Activated CD4-positive, alpha-beta T cell treated with anti-CD3 and anti-CD28 coated beads for 4 hours (primary cell): ENCODE measurements at regions not wholly inside any gene's neighbourhood (a gene's known extent, or its start where the extent isn't known, plus 50 kb on each side); places are given as distances from the start of the nearest gene placed in this dataset.
"Not testable (repeated sequence)": the region's sequence is repeated elsewhere in the genome, so short reads cannot be mapped to it uniquely, and the experiment has no call there.

Source experiments
- DNase-seq, 2 donors: peaks; one replicate each; pipeline ENCODE4 v3.0.0-alpha.2; 2020

DNA sequence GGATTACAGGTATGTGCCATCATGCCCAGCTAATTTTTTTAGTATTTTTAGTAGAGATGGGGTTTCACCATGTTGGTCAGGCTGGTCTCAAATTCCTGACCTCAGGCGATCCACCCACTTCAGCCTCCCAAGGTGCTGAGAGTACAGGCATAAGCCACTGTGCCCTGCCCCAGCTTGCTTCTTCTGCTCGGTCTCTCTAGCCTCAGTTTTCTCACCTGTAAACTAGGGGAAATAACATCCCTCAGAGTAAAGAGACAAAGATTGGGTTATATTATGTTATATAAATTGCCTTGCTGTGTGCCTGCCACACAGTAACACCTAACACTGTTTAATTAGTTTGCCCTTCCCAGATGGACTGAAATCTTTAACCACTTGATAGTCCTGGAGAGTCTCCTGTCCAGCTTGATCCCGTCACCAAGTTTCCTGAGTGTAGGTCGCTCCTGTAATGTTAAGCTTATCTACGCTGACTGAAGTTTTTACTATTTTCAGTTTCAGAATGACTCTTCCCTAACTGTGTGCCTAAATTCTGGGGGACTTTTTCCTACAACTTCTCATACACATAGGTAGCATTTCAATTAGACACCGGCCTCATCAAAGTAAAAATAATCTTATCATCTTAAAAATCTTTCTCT, 412.7 kb upstream of the TENM3 start:
- no peak for DNase-seq

DNA sequence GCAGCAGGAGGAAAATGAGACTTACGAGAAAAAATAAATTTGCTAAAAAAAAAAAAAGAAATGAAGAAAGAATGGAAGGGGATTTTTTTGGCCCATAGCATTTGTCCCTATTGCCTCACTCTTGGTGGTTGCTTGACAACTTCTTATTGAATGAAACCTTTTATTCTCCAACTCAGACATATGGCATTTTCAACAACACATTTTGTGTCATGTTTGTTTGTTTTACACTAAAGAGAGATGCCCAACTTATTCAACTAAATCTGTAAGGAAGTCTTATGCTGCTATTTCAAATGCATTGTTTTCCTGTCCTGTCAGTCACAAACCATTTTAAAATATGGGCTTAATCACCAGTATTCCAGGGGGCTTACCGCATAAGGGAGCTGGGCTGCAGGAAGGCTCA, 409.1 kb upstream of the TENM3 start:
- no peak for DNase-seq

GRCh38 chr4:181835348-181835747, 407.9 kb upstream of the TENM3 start:
- no peak for DNase-seq

DNA sequence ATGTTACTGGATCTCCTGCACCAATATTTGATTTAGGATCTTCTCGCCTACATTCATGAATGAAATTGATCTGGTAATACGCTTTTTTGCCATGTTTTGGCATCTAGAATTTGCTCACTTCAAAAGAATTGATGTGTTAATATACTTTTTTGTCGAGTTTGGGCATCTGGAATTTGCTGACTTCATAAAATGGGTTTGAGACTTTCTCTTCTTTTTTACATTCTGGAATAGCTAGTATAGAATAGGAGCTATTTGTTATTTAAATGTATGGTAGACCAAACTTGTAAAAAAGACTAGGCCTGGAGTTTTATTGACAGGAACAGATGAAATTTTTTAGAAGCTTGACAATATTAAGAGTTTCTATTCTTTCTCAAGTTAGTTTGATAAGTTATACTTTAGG, 404.9 kb upstream of the TENM3 start:
- no peak for DNase-seq

DNA sequence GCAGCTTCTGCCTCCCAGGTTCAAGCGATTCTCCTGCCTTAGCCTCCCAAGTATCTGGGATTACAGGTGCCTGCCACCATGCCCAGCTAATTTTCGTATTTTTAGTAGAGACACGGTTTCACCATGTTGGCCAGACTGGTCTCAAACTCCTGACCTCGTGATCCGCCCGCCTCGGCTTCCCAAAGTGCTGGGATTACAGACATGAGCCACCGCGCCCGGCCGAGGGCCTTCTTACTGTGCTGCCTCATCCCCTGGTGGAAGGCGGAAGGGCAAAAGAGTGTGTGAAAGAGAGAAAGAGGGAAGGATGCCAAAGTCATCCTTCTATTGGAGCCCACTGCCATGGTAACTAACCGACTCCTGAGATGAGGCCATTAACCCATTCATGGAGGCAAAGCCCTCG, 399.4 kb upstream of the TENM3 start:
- not testable (repeated sequence) for DNase-seq

DNA sequence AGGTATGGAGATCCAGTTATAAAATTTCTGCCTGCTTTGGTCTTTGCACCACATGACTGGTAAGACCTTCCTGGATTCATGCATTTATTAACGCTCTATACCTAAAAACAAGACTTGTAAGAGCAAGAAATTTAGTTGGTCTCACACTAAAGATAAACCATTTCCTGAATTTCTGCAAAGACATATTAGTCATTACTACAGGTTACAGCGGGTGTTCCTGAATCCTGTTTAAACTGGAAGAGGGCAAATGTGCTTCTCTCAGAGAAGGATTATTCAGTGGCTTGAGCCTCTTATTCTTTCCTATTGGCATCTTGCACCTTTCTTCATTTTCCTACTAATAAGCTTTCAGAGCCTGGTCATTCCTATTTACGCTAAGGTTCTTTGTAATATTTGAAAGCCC, 397.6 kb upstream of the TENM3 start:
- no peak for DNase-seq

DNA sequence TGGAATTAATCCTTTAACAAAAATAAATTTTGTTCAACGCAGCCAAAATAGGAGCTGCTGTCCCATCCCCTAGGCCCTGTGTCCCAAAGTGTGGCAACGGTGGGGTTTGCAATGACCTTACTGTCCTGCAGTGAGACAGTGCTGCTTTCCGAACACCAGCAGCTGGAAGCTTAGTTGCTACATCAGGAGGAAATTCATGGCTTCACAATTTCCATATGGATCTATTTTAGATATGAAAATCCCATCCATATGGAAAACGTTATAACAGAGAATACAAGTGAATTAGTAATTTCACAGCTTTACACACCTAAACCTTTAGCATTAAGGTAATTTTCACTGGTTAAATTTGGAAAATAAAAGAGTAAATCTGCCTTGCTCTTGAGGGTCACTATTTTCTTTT, 396.3 kb upstream of the TENM3 start:
- DNase-seq, result no peak

DNA sequence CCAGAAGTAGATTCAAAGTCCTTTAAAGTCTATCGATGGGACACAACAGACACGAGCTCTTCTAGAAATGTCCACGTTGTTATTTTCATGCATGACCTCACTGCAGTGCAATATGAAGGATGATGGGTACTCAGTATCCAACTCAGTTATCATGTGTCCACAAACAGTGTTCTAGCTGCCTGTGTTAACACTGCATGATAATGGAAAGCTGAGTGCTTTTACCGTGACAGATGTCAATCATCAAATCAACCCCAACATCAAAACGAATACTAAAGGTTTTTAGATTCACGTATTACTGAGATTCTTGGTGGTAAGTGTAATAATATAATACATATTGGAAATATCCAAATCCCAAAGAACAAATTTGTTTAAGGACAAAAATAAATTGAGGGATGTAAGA, 394.8 kb upstream of the TENM3 start:
- no peak for DNase-seq

DNA sequence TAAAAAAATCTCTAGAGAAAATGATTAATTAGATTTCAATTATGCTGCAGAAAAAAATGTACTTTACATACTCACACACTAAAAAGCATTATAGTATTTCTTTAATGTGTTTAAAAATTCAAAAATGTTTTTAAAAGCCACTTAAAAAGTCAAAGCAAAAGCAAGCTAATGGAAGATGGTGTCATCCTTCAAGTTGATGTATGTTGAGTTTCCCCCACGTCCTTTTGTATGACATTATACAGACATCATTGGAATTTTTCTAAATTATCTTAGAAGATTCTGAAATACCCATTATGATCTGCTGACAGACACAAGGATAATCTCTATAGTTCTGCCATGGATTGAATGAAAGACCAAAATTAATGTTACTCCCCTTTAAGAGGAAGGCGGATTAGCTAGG, 393.7 kb upstream of the TENM3 start:
- DNase-seq, result no peak

DNA sequence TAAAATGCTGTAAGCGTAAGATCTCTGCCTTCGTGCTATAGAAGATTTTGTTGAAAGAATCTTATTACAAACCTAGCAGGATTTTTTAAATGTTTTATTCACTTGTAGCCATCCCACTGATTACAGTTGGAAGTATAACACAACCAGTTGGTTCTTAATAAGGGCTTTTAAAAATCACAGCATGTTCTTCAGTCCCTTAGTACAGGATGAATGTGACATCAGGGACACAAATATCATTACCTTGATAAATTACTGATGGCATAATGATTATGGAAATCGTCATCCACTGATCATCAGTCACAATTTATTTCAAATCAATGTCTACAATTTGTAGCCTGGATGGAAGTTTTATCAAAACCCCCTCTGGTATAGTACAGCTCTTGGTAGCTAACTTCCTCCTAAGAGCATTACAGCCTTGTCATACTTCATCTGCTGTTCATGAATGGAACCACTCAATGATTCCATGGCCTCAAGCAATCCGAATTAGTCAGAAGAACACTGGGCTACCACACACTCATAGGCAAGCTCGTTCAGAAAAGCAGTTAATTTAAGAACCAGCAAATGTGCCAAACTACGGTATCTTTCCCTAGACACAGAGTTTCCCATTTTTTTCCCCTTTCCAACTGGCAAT, 389.2 kb upstream of the TENM3 start:
- no peak for DNase-seq

GRCh38 chr4:181855307-181855706, 387.9 kb upstream of the TENM3 start:
- DNase-seq, result no peak

DNA sequence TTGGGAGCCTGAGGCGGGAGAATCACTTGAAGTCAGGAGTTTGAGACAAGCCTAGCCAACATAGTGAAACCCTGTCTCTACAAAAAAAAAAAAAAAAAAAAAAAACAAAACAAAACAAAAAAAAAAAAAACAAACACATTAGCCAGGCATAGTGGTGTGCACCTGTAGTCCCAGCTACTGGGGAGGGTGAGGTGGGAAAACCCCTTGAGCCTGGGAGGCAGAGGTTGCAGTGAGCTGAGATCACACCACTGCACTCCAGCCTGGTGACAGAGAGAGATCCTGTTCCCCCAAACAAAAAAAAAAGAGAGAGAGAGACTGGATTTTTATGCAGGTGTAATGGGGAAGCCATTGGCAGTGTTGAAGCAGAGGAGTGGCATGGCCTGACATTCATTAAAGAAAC, 385.7 kb upstream of the TENM3 start:
- not testable (repeated sequence) for DNase-seq

GRCh38 chr4:181858741-181859140, 384.5 kb upstream of the TENM3 start:
- no peak for DNase-seq

GRCh38 chr4:181859439-181859838, 383.8 kb upstream of the TENM3 start:
- DNase-seq, result no peak

DNA sequence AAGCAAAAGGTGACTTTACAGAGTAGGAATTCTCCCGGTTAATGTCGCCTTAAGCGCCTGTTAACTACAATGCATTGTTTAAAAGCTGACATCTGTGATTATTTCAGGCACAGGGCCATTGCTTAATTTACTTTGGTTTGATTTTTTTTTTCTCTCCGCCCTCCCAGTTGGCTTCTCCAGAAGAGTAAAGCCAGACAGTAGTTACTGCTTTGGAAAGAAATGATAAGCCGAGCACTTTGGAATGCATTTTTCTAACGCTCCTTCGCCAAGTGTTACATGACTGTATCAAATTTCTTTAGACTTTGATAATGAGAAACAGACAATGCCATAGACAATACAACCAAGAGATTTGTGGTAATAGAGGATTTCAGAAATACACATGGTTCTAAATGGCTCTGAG, 383.0 kb upstream of the TENM3 start:
- DNase-seq, result no peak

DNA sequence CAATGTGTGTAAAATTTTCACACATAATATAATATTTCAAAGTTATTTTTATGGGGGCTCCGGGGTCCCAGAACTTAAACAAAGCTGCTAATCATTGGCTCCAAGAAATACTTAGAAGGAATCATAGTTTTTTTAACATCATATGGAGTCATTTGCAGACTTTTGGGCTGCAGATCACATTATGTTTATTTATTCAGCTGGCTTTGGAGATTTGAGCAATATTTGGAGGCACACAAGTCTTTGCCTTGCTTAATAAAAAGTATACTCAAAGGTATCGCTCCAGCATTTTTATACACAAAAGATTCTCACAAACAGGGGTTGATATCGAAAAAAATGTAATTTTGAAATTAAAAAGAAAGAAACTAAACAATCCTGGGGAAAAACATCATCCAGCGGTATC, 382.5 kb upstream of the TENM3 start:
- DNase-seq, result no peak

DNA sequence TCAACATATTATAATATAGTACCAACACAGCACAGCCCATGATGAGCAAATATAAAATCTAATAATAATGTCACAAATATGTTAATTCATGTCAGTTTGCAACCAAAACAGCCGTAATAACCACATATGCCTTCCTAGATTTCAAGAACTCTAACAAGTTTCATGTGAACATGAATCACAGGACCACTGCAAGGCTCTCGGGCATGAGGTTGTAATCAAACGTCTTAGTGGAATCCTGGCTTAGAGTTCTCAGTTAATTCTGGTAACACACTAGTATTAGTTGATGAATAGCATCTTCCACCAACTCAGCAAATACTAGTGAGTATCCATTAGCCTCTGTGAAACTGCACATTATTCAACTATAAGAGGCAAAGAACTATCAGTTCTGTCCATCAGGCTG, 379.3 kb upstream of the TENM3 start:
- DNase-seq, result no peak

DNA sequence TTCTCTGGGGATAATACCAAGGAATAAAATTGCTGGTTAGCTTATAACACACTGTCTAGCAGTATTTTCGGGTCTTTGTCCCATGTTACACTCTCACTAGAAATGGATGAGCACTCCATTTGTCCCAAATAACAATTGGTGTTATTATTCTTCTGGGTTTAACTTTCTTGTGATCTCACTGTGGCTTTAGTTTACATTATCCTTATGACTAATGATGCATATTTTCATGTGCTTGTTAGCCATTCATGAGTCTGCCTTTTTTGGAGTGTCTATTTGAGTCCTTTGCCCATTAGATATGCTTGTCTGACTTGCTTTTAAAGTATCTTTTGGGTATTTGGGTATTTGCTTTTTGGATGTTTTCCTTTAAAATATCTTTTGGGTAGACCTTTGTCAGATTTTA, 372.9 kb upstream of the TENM3 start:
- no peak for DNase-seq

GRCh38 chr4:181874602-181875001, 368.6 kb upstream of the TENM3 start:
- no peak for DNase-seq

GRCh38 chr4:181877329-181877848, 365.8 kb upstream of the TENM3 start:
- DNase-seq, result no peak

- no peak for DNase-seq
Measured at GRCh38 chr4:181890031-181890430, 353.2 kb upstream of the TENM3 start.

- DNase-seq, result no peak
Measured at GRCh38 chr4:181890911-181891310, 352.3 kb upstream of the TENM3 start.

DNA sequence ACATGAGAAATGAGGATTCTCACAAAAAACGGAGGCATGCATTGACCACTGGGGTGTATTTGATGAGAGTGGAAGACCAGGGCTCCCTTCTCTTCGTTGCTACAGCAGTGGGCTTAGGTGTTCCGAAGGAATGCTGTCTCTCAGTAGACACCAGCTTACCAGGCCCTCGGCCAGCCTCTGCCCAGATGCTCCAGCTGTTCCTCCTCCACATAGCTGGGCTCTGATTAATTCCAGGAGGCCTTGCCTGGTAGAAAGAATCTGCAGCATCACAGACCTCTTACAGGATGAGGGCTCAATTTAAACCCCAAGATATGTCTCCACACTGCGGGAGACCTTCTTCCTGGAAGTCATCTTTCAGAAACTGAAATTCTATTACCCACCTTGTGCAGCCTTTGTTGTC, 346.6 kb upstream of the TENM3 start:
- no peak for DNase-seq

- no peak for DNase-seq
Measured at GRCh38 chr4:181897935-181898334, 345.3 kb upstream of the TENM3 start.

- DNase-seq, result not testable (repeated sequence)
Measured at GRCh38 chr4:181902404-181902803, 340.8 kb upstream of the TENM3 start.
